HCT116 (cell line): ENCODE measurements at regions not wholly inside any gene's neighbourhood (a gene's known extent, or its start where the extent isn't known, plus 50 kb on each side); places are given as distances from the start of the nearest gene placed in this dataset.

Experiments
- ATAC-seq: fragments of 200-7000 bp; cut with Tn5 transposase; 2 replicates; pipeline ENCODE4 v1.9.1; 2020; ENCODE audit warnings: mild to moderate bottlenecking, moderate library complexity
- BruUV-seq: library from RNA; stranded (reverse); fragments of 400-500 nt; replicated peaks from 2 replicates; lab custom pipeline; 2021; lab: Mats Ljungman, UMichigan
- CTCF ChIA-PET: fragments of 300-600 bp; sonication (Branson Sonifier 250); formaldehyde crosslinking; loops from one replicate; lab custom pipeline; 2021; ENCODE audit warnings: antibody characterized with exemption; lab: Charles Lee
- POLR2A ChIA-PET: fragments of 300-600, 350-600 bp; sonication (Branson Sonifier 250); formaldehyde crosslinking; loops from one replicate; lab custom pipeline; 2021; ENCODE audit warnings: antibody characterized with exemption; lab: Charles Lee
- RAD21 ChIA-PET, 2 experiments: fragments of 300-600 bp; sonication (Branson Sonifier 250); formaldehyde crosslinking; loops; one replicate each; lab custom pipeline; 2023; ENCODE audit warnings: low total read pairs in 2 of 2; ENCODE audit not compliant: uncharacterized antibody in 2 of 2, unreplicated experiment in 2 of 2, low non-redundant PET in 1 of 2; lab: Charles Lee
- DNase-seq: peaks from one replicate; pipeline ENCODE4 v3.0.0-alpha.2; 2010; ENCODE audit warnings: low read depth, low spot score
- H2AFZ ChIP-seq: fragments of 200-600 bp; shearing (Covaris generic), sonication (generic); 2 replicates; pipeline ENCODE4 v1.6.1; 2017; ENCODE audit warnings: low read depth, mixed run types, mixed read lengths, antibody characterized with exemption, low read length; ENCODE audit not compliant: poor library complexity, severe bottlenecking
- H3K27ac ChIP-seq: 2 replicates; pipeline ENCODE4 v1.5.1; 2012; ENCODE audit warnings: low read depth, low read length
- H3K27me3 ChIP-seq: fragments of 200-600 bp; sonication (generic); 2 replicates; pipeline ENCODE4 v1.6.1; 2016; ENCODE audit warnings: mixed run types, low read length, mixed read lengths; ENCODE audit not compliant: insufficient read depth
- H3K36me3 ChIP-seq, 2 experiments: fragments of 200-500 bp in 1 of 2; fragments of 200-600 bp in 1 of 2; sonication (Bioruptor generic) in 1 of 2; sonication (generic) in 1 of 2; 2 replicates each; pipeline versions ENCODE4 v1.5.1 to v1.6.1; 2014 to 2016; ENCODE audit warnings: low read length in 2 of 2, inconsistent platforms in 1 of 2, mixed read lengths in 1 of 2, mixed run types in 1 of 2; ENCODE audit not compliant: insufficient read depth in 2 of 2, control insufficient read depth in 1 of 2
- H3K4me1 ChIP-seq, 2 experiments: fragments of 200-600 bp in 1 of 2; sonication (generic) in 1 of 2; 2 replicates each; pipeline versions ENCODE4 v1.5.1 to v1.6.1; 2012 to 2017; ENCODE audit warnings: low read length in 2 of 2, inconsistent platforms in 1 of 2, mild to moderate bottlenecking in 1 of 2, mixed read lengths in 1 of 2, mixed run types in 1 of 2, moderate library complexity in 1 of 2; ENCODE audit not compliant: insufficient read depth in 2 of 2, control insufficient read depth in 1 of 2
- H3K4me2 ChIP-seq: fragments of 200-600 bp; sonication (generic); 2 replicates; pipeline ENCODE4 v1.6.1; 2017; ENCODE audit warnings: mixed run types, low read length, mixed read lengths
- H3K4me3 ChIP-seq, 2 experiments: fragments of 200-600 bp in 1 of 2; sonication (generic) in 1 of 2; replicated peaks in 1 of 2; 2 replicates each; pipeline ENCODE4 v1.5.1; 2011 to 2016; ENCODE audit warnings: low read length in 2 of 2, control low read depth in 1 of 2, low read depth in 1 of 2, mild to moderate bottlenecking in 1 of 2, mixed read lengths in 1 of 2, mixed run types in 1 of 2
- H3K79me2 ChIP-seq: fragments of 200-600 bp; sonication (generic); 2 replicates; pipeline ENCODE4 v1.6.1; 2017; ENCODE audit warnings: mild to moderate bottlenecking, mixed run types, low read length, moderate library complexity, mixed read lengths; ENCODE audit not compliant: insufficient read depth
- H3K9ac ChIP-seq: fragments of 200-600 bp; sonication (generic); 2 replicates; pipeline ENCODE4 v1.6.1; 2016; ENCODE audit warnings: low read length, mixed read lengths
- H3K9me2 ChIP-seq: fragments of 200-600 bp; sonication (generic), shearing (Covaris generic); 2 replicates; pipeline ENCODE4 v1.6.1; 2017; ENCODE audit warnings: mixed run types, mild to moderate bottlenecking, moderate library complexity; ENCODE audit not compliant: insufficient read depth
- H3K9me3 ChIP-seq, 2 experiments: fragments of 200-500 bp in 1 of 2; fragments of 200-600 bp in 1 of 2; sonication (Bioruptor generic) in 1 of 2; sonication (generic) in 1 of 2; 2 replicates each; pipeline ENCODE4 v1.6.1; 2014 to 2017; ENCODE audit warnings: low read length in 2 of 2, mixed read lengths in 2 of 2, inconsistent platforms in 1 of 2, low read depth in 1 of 2, mild to moderate bottlenecking in 1 of 2, mixed run types in 1 of 2, moderate library complexity in 1 of 2; ENCODE audit not compliant: control insufficient read depth in 1 of 2, insufficient read depth in 1 of 2
- H4K20me1 ChIP-seq: fragments of 200-600 bp; sonication (generic), shearing (Covaris generic); 2 replicates; pipeline ENCODE4 v1.6.1; 2017; ENCODE audit warnings: mixed run types, mild to moderate bottlenecking, moderate library complexity; ENCODE audit not compliant: insufficient read depth
- ATF3 ChIP-seq: IDR thresholded peaks from 2 replicates; pipeline ENCODE4 v1.6.1; 2012
- CBX3 ChIP-seq: IDR thresholded peaks from 2 replicates; pipeline ENCODE4 v1.6.1; 2012; ENCODE audit warnings: low read depth
- CTCF ChIP-seq, 3 experiments: fragments of 200-600 bp in 1 of 3; sonication (generic) in 1 of 3; IDR thresholded peaks in 2 of 3; conservative IDR thresholded peaks in 1 of 3; 2 replicates each; pipeline ENCODE4 v1.5.1; 2012 to 2017; ENCODE audit warnings: low read depth in 2 of 3, low read length in 2 of 3, antibody characterized with exemption in 1 of 3, borderline replicate concordance in 1 of 3, control low read depth in 1 of 3, mild to moderate bottlenecking in 1 of 3, mixed read lengths in 1 of 3, mixed run types in 1 of 3, moderate library complexity in 1 of 3; ENCODE audit not compliant: insufficient read depth in 1 of 3
- EGR1 ChIP-seq: IDR thresholded peaks from 2 replicates; pipeline ENCODE4 v1.6.1; 2012; ENCODE audit warnings: low read depth
- ELF1 ChIP-seq: IDR thresholded peaks from 2 replicates; pipeline ENCODE4 v1.6.1; 2012; ENCODE audit warnings: low read depth, borderline replicate concordance
- EZH2 ChIP-seq: fragments of 200-600 bp; sonication (generic); IDR thresholded peaks from 2 replicates; pipeline ENCODE4 v1.6.1; 2017; ENCODE audit warnings: antibody characterized with exemption, mixed run types
- EZH2phosphoT487 ChIP-seq: fragments of 200-600 bp; IDR thresholded peaks from 2 replicates; pipeline ENCODE4 v1.6.1; 2018; ENCODE audit warnings: antibody characterized with exemption, borderline replicate concordance
- FOSL1 ChIP-seq: IDR thresholded peaks from 2 replicates; pipeline ENCODE4 v1.6.1; 2012; ENCODE audit warnings: low read depth
- MAX ChIP-seq: IDR thresholded peaks from 2 replicates; pipeline ENCODE4 v1.6.1; 2012
- POLR2A ChIP-seq: IDR thresholded peaks from 2 replicates; pipeline ENCODE4 v1.7.0; 2011; ENCODE audit warnings: borderline replicate concordance; ENCODE audit not compliant: insufficient read depth, insufficient read length; ENCODE audit errors: extremely low read depth
- POLR2AphosphoS5 ChIP-seq: IDR thresholded peaks from 2 replicates; pipeline ENCODE4 v1.6.1; 2011; ENCODE audit warnings: mild to moderate bottlenecking, low read depth, low read length, moderate library complexity
- RAD21 ChIP-seq: IDR thresholded peaks from 2 replicates; pipeline ENCODE4 v1.6.1; 2012; ENCODE audit warnings: low read depth, mild to moderate bottlenecking
- SP1 ChIP-seq: IDR thresholded peaks from 2 replicates; pipeline ENCODE4 v1.6.1; 2012; ENCODE audit warnings: low read depth
- TCF7L2 ChIP-seq: IDR thresholded peaks from 2 replicates; pipeline ENCODE4 v1.7.0; 2011; ENCODE audit warnings: borderline replicate concordance, inconsistent platforms; ENCODE audit not compliant: insufficient read depth, insufficient read length; ENCODE audit errors: extremely low read depth
- YY1 ChIP-seq: IDR thresholded peaks from 2 replicates; pipeline ENCODE4 v1.6.1; 2011; ENCODE audit warnings: low read length, low read depth, moderate library complexity, mild to moderate bottlenecking; ENCODE audit not compliant: insufficient replicate concordance; ENCODE audit errors: extremely low read depth
- ZBTB33 ChIP-seq: IDR thresholded peaks from 2 replicates; pipeline ENCODE4 v1.6.1; 2011; ENCODE audit warnings: mild to moderate bottlenecking, low read length, moderate library complexity; ENCODE audit not compliant: insufficient replicate concordance; ENCODE audit errors: extremely low read depth
- ZFX ChIP-seq: fragments of 450-650 bp; IDR thresholded peaks from 2 replicates; pipeline ENCODE4 v1.6.1; 2017
- ZNF274 ChIP-seq: fragments of 200-500 bp; sonication (Bioruptor generic); IDR thresholded peaks from 2 replicates; pipeline ENCODE4 v1.6.1; 2014; ENCODE audit warnings: mild to moderate bottlenecking, low read depth, low read length, inconsistent platforms
- intact Hi-C: fragments of 100-400 bp; cut with micrococcal nuclease; formaldehyde crosslinking; loops from 2 replicates; pipeline ENCODE4 v1.10.0; 2022
- TF ChIP-seq, protein P1 (sequence below): IDR thresholded peaks from 2 replicates; pipeline ENCODE4 v1.6.1; 2012; ENCODE audit warnings: low read depth

DNA sequence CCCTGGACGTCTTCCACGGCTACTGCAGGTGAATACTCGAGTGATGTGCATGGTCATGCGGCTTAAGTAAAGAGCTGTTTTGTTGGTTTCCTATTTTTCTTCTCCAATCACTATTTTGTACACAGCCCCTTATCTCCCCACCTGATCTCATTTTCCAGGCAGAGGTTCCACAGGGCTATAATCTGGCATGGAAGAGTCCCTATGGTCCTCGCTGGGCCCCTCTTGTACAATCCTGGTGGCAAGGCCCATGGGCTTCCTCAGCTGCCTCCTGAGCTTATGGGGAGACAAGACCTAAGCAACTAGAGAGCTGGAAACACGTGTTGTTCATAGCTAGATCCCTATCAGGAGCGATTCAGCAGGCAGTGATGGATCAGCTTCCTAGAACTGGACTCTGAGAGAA, 181.3 kb upstream of the ADO start:
- POLR2A ChIA-PET = no interaction called here
- no peaks in the 10 kb centered on the region for H3K27me3 ChIP-seq
- no peak for ATAC-seq
- DNase-seq = no peak
- no peaks in the 10 kb centered on the region for H4K20me1 ChIP-seq
- H3K9ac ChIP-seq = no peak overlapping the region
- H3K4me3 ChIP-seq = no peak overlapping the region
- H2AFZ ChIP-seq = no peak overlapping the region
- CTCF ChIA-PET = no interaction called here
- no peaks in the 10 kb centered on the region for H3K9me2 ChIP-seq
- no peak overlapping the region for H3K27ac ChIP-seq
- TF ChIP-seq ATF3 (no peak), POLR2A (no peak), CTCF (IDR thresholded peaks at IDR 0.05 in 2 of 3, conservative IDR thresholded peaks at IDR 0.05 in 1 of 3; ENCODE audit: borderline replicate concordance in 1 of 3, insufficient read depth in 1 of 3, low read depth in 2 of 3, low read length in 2 of 3) (no peak), EZH2 (no peak), MAX (no peak), EGR1 (no peak), ZBTB33 (no peak), CBX3 (no peak), RAD21 (no peak), ZNF274 (no peak), TCF7L2 (no peak), POLR2AphosphoS5 (no peak), FOSL1 (no peak), ELF1 (no peak), SP1 (no peak), EZH2phosphoT487 (no peak), YY1 (no peak), ZFX (no peak)
- TF ChIP-seq, protein P1, sequence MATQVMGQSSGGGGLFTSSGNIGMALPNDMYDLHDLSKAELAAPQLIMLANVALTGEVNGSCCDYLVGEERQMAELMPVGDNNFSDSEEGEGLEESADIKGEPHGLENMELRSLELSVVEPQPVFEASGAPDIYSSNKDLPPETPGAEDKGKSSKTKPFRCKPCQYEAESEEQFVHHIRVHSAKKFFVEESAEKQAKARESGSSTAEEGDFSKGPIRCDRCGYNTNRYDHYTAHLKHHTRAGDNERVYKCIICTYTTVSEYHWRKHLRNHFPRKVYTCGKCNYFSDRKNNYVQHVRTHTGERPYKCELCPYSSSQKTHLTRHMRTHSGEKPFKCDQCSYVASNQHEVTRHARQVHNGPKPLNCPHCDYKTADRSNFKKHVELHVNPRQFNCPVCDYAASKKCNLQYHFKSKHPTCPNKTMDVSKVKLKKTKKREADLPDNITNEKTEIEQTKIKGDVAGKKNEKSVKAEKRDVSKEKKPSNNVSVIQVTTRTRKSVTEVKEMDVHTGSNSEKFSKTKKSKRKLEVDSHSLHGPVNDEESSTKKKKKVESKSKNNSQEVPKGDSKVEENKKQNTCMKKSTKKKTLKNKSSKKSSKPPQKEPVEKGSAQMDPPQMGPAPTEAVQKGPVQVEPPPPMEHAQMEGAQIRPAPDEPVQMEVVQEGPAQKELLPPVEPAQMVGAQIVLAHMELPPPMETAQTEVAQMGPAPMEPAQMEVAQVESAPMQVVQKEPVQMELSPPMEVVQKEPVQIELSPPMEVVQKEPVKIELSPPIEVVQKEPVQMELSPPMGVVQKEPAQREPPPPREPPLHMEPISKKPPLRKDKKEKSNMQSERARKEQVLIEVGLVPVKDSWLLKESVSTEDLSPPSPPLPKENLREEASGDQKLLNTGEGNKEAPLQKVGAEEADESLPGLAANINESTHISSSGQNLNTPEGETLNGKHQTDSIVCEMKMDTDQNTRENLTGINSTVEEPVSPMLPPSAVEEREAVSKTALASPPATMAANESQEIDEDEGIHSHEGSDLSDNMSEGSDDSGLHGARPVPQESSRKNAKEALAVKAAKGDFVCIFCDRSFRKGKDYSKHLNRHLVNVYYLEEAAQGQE = no peak
- TF ChIP-seq, all 23 proteins: peak for 0
- H3K79me2 ChIP-seq = no peaks in the 10 kb centered on the region
- H3K36me3 ChIP-seq = no peaks in the 10 kb centered on the region
- RAD21 ChIA-PET = no interaction called here
- no TSS peak for BruUV-seq
- H3K9me3 ChIP-seq = no peaks in the 10 kb centered on the region
- no peak overlapping the region for H3K4me2 ChIP-seq
- H3K4me1 ChIP-seq = peaks cover 0 to 22% of the 10 kb centered on the region in 2 experiments
- intact Hi-C loops = no loop called here
